Fibroblast of villous mesenchyme (primary cell): ENCODE measurements at regions not wholly inside any gene's neighbourhood (a gene's known extent, or its start where the extent isn't known, plus 50 kb on each side); places are given as distances from the start of the nearest gene placed in this dataset.

Experiments
- DNase-seq: peaks from one replicate; pipeline ENCODE4 v3.0.0-alpha.2; 2010; ENCODE audit warnings: low read depth
- H3K4me3 ChIP-seq: 2 replicates; pipeline ENCODE4 v1.5.1; 2011; ENCODE audit warnings: low read depth, mild to moderate bottlenecking, low read length
- TF ChIP-seq, protein P1 (sequence below): IDR thresholded peaks from 2 replicates; pipeline ENCODE4 v1.5.1; 2012; ENCODE audit warnings: low read depth, mild to moderate bottlenecking, low read length; ENCODE audit not compliant: insufficient read depth

DNA sequence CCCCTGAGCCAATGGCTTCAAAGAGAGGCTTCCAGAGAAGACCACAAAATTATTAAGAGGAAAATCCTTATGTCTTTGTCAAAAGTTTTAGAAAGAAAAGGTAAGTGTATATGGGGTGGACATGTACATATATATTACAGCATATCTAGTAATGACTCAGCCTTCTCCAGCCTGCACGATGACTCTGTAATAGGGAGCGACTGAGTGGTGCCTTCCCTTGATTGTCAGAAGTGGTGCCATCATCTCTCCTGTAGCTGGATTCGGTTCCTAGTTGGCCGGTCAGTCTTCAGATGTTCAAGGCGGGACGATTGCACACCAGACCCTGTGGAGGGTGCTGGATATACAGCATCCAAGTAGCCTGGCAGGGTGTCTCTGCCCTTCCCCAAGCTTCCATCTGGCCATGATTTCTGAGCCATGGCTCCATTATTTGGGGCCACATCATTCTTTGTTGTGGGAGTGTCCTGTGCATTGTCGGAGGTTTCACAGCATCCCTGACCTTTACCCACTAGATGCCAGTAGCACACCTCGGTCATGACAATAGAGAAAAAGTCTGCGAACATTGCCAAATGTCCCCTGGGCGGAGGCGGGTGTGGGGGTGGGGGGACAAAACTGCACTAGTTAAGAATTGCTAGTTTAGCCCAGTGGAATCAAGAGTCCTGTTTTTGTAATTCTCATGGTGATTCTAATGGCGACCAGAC lies 206.2 kb upstream of the KAZN start:
- TF ChIP-seq, protein P1, sequence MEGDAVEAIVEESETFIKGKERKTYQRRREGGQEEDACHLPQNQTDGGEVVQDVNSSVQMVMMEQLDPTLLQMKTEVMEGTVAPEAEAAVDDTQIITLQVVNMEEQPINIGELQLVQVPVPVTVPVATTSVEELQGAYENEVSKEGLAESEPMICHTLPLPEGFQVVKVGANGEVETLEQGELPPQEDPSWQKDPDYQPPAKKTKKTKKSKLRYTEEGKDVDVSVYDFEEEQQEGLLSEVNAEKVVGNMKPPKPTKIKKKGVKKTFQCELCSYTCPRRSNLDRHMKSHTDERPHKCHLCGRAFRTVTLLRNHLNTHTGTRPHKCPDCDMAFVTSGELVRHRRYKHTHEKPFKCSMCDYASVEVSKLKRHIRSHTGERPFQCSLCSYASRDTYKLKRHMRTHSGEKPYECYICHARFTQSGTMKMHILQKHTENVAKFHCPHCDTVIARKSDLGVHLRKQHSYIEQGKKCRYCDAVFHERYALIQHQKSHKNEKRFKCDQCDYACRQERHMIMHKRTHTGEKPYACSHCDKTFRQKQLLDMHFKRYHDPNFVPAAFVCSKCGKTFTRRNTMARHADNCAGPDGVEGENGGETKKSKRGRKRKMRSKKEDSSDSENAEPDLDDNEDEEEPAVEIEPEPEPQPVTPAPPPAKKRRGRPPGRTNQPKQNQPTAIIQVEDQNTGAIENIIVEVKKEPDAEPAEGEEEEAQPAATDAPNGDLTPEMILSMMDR = no peak
- H3K4me3 ChIP-seq = no peak overlapping the region

DNA sequence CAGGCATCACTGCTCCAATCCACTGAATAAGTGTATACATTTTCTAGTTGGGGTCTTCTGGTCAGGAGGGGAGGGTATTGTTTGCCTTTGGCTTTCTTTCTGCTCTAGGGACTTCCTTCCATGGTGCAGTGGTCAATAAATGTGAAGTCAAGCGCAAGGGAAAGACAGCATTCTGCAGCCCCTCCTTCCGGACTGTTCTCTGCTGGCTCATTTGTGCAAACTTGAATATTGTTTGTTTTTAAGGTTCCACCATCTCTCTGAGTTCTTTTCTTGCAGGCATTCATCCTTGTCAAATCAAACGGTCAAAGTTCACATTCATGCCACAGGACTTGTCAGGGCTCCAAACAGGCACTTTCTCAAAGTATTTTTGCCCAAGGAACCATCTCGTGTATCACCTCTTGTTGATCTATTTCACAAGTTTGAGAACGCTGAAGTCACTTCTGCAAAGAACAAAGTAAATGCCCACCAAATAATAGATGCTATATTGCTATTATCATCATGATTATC lies 205.6 kb upstream of the KAZN start:
- no peak for DNase-seq
- TF ChIP-seq, protein P1 = no peak
- H3K4me3 ChIP-seq = no peak overlapping the region

More for the DNA sequence above, 206.2 kb upstream of the KAZN start:
- DNase-seq = no peak

DNA sequence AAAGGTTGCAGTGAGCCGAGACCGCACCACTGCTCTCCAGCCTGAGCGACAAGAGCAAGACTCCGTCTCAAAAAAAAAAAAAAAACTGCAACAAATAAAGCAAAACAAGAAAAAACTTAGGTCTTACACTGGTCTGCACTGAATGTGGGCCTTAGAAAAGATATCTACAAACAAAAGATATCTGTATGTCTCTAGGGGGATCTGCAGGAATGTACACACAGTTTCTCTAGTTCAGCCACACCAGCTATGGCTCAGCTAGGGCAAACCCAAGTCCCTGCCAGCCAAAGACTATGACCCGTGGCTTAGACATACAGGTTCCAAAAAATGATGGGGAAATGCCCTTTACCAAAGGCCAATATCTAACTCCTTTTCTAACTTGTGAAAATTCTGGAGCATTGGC lies 202.4 kb upstream of the KAZN start:
- TF ChIP-seq, protein P1 = no peak
- H3K4me3 ChIP-seq = no peak overlapping the region
- DNase-seq = no peak

DNA sequence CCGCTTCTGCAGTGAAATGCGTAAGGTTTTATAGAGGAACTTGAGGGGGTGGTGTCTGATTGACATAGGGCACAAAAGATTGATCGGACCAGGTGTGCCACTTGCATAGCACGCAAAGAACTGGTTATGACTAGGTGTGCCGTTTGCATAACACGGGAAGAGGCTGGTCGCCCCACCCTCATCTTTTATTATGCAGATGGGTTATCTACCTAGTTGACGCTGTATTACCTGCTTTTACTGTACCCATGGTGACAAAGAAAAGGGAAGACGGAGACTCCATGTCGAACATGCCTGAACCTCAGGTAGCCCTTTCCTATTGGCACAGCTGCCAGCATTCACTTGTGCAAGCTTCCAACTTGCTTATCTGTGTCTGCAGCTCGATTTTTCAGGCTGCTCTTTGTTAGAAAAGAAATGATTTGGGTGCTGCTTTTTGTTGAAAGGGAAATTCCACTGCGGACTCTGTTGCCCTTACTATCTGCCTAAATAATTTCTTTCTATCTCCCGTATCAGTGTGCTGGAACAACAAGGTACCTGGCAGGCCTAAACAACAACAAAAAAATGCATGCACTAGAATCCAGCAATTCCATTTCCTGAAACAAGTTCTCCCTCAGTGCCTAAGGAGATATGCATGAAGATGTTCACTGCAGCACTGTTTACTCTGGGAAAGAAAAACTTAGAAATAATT lies 194.4 kb upstream of the KAZN start:
- TF ChIP-seq, protein P1 = no peak
- DNase-seq = no peak
- no peak overlapping the region for H3K4me3 ChIP-seq

DNA sequence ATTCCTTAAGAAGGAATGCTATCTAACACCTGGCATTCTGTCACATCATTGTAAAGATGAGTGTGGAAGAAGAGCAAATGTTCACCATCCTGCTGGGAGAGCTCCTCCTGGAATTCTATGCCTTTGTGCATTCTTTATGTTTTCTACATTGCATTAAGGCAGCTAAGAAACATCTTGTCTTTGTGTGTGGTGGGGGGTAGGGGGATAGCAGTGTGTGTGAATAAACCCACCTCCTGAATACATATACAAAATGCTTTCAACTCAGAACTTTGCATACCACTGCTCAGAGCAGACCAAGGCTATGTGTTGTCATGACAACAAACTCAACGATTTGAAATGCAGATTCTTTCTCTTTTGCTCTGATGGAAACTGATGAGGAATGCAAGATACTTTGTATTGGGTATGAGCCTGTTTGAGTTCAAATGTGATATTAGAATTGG lies 193.6 kb upstream of the KAZN start:
- no peak for DNase-seq
- TF ChIP-seq, protein P1 = no peak
- H3K4me3 ChIP-seq = no peak overlapping the region

DNA sequence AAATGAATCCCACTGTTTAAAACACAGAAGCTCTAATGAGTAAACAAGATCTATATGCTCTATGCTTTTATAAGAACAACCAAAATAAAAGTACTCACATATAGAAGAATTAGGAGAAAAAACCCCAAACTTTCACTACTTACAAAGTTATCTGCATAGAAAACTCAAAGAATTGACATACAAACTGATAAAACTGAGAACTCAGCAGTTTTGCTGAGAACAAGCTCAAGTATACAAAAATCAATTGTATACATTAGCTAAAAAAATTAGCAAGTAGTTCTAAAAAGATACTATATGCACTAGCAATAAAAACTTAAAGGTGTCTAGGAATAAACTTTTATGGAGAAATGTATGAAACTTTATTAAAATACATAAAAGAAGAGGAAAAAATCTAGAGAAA lies 186.2 kb upstream of the KAZN start:
- DNase-seq = no peak
- TF ChIP-seq, protein P1 = no peak
- no peak overlapping the region for H3K4me3 ChIP-seq
